PC-3 (cell line): ENCODE measurements at regions not wholly inside any gene's neighbourhood (a gene's known extent, or its start where the extent isn't known, plus 50 kb on each side); places are given as distances from the start of the nearest gene placed in this dataset.

Experiments used
- ATAC-seq: fragments of 200-7000 bp; cut with Tn5 transposase; 2 replicates; pipeline ENCODE4 v1.9.1; 2020; ENCODE audit warnings: mild to moderate bottlenecking, moderate library complexity
- BruUV-seq: library from RNA; stranded (reverse); fragments of 400-500 nt; replicated peaks from 2 replicates; lab custom pipeline; 2021; lab: Mats Ljungman, UMichigan
- CTCF ChIA-PET: fragments of 300-600 bp; sonication (Branson Sonifier 250); formaldehyde crosslinking; loops from one replicate; lab custom pipeline; 2022; ENCODE audit warnings: antibody characterized with exemption; lab: Charles Lee
- POLR2A ChIA-PET: fragments of 300-600 bp; sonication (Branson Sonifier 250); formaldehyde crosslinking; loops from one replicate; lab custom pipeline; 2022; ENCODE audit warnings: antibody characterized with exemption; ENCODE audit not compliant: unreplicated experiment; lab: Charles Lee
- DNase-seq: peaks from one replicate; pipeline ENCODE4 v3.0.0-alpha.2; 2015
- H2AFZ ChIP-seq: fragments of 300-600 bp; sonication (generic); 2 replicates; pipeline ENCODE4 v1.6.0; 2016; ENCODE audit warnings: antibody characterized with exemption, low read length
- H3F3A ChIP-seq: fragments of 300-600 bp; sonication (generic); one replicate; pipeline ENCODE4 v1.6.0; 2017; ENCODE audit warnings: antibody characterized with exemption, low read length, control low read depth, mild to moderate bottlenecking; ENCODE audit not compliant: unreplicated experiment
- H3K27ac ChIP-seq: fragments of 300-600 bp; sonication (generic); 2 replicates; pipeline ENCODE4 v1.5.1; 2016; ENCODE audit warnings: mild to moderate bottlenecking, low read length
- H3K27me3 ChIP-seq: fragments of 300-600 bp; sonication (generic); 2 replicates; pipeline ENCODE4 v1.6.1; 2016; ENCODE audit warnings: low read length, mixed read lengths
- H3K36me3 ChIP-seq: fragments of 300-600 bp; sonication (generic); 2 replicates; pipeline ENCODE4 v1.6.1; 2016; ENCODE audit warnings: low read depth, mixed run types, low read length, mixed read lengths
- H3K4me1 ChIP-seq: fragments of 300-600 bp; sonication (generic); 2 replicates; pipeline ENCODE4 v1.5.1; 2016; ENCODE audit warnings: low read length; ENCODE audit not compliant: insufficient read depth
- H3K4me2 ChIP-seq: fragments of 300-600 bp; sonication (generic); 2 replicates; pipeline ENCODE4 v1.6.0; 2016; ENCODE audit warnings: low read length
- H3K4me3 ChIP-seq: fragments of 300-600 bp; sonication (generic); 2 replicates; pipeline ENCODE4 v1.5.1; 2016; ENCODE audit warnings: mild to moderate bottlenecking, low read length, mixed read lengths
- H3K79me2 ChIP-seq: fragments of 300-600 bp; sonication (generic); 2 replicates; pipeline ENCODE4 v1.6.1; 2017; ENCODE audit warnings: low read length, mixed read lengths
- H3K9ac ChIP-seq: fragments of 300-600 bp; sonication (generic); 2 replicates; pipeline ENCODE4 v1.6.0; 2016; ENCODE audit warnings: mild to moderate bottlenecking, low read length
- H3K9me2 ChIP-seq: fragments of 300-600 bp; sonication (generic); replicated peaks from 2 replicates; pipeline ENCODE4 v1.6.1; 2016; ENCODE audit warnings: mixed run types, low read length, mixed read lengths
- H3K9me3 ChIP-seq: fragments of 300-600 bp; sonication (generic); 2 replicates; pipeline ENCODE4 v1.6.1; 2016; ENCODE audit warnings: low read length, mixed read lengths
- H4K20me1 ChIP-seq: fragments of 300-600 bp; sonication (generic); 2 replicates; pipeline ENCODE4 v1.6.1; 2016; ENCODE audit warnings: low read length, mixed read lengths
- EZH2 ChIP-seq: fragments of 300-600 bp; sonication (generic); IDR thresholded peaks from one replicate; pipeline ENCODE4 v1.6.1; 2017; ENCODE audit warnings: antibody characterized with exemption, mild to moderate bottlenecking, low read length; ENCODE audit not compliant: unreplicated experiment
- EZH2phosphoT487 ChIP-seq: fragments of 300-600 bp; sonication (generic); IDR thresholded peaks from 2 replicates; pipeline ENCODE4 v1.6.1; 2018; ENCODE audit warnings: mild to moderate bottlenecking, antibody characterized with exemption, low read length, borderline replicate concordance
- intact Hi-C: fragments of 100-400 bp; cut with micrococcal nuclease; formaldehyde crosslinking; loops from 2 replicates; pipeline ENCODE4 v1.9.0; 2023
- TF ChIP-seq, protein P1 (sequence below): fragments of 300-600 bp; sonication (generic); conservative IDR thresholded peaks from 2 replicates; pipeline ENCODE4 v1.5.1; 2017; ENCODE audit warnings: antibody characterized with exemption, low read depth, mild to moderate bottlenecking, low read length

DNA sequence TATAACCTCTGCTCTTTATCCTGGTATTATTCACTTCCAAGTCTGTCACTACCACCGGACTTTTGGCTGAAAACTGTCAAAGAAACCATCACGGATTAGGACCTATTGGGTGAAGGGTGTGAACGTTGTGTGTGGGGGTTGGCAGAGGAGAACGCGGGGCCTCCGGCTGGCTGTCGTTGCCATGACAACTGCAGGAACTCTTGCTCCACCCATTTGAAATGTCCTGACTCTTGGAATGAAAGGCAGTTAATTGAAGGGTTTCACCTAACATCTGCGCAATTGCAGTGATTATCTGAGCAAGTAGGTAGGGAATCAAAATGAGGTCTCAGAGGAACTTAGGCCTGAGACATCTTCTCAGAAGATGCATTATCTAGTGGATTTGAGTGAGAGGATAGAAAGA, 60.9 kb upstream of the CLMP start:
- H3K27ac ChIP-seq, result no peak overlapping the region
- no TSS peak for BruUV-seq
- ChIA-PET CTCF (no interaction called here), POLR2A (no interaction called here)
- no peak for DNase-seq
- H3K9me2 ChIP-seq, result no peaks in the 10 kb centered on the region
- no peaks in the 10 kb centered on the region for H3K27me3 ChIP-seq
- no peaks in the 10 kb centered on the region for H3K9me3 ChIP-seq
- no peak overlapping the region for H3K4me3 ChIP-seq
- TF ChIP-seq EZH2 (no peak), EZH2phosphoT487 (no peak)
- TF ChIP-seq, protein P1, sequence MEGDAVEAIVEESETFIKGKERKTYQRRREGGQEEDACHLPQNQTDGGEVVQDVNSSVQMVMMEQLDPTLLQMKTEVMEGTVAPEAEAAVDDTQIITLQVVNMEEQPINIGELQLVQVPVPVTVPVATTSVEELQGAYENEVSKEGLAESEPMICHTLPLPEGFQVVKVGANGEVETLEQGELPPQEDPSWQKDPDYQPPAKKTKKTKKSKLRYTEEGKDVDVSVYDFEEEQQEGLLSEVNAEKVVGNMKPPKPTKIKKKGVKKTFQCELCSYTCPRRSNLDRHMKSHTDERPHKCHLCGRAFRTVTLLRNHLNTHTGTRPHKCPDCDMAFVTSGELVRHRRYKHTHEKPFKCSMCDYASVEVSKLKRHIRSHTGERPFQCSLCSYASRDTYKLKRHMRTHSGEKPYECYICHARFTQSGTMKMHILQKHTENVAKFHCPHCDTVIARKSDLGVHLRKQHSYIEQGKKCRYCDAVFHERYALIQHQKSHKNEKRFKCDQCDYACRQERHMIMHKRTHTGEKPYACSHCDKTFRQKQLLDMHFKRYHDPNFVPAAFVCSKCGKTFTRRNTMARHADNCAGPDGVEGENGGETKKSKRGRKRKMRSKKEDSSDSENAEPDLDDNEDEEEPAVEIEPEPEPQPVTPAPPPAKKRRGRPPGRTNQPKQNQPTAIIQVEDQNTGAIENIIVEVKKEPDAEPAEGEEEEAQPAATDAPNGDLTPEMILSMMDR, result no peak
- ATAC-seq, result no peak
- no peaks in the 10 kb centered on the region for H3K79me2 ChIP-seq
- intact Hi-C loops, result no loop called here
- no peaks in the 10 kb centered on the region for H4K20me1 ChIP-seq
- no peaks in the 10 kb centered on the region for H3F3A ChIP-seq
- H3K4me1 ChIP-seq, result peaks cover 7% of the 10 kb centered on the region
- no peaks in the 10 kb centered on the region for H3K36me3 ChIP-seq
- no peak overlapping the region for H3K9ac ChIP-seq
- no peak overlapping the region for H2AFZ ChIP-seq
- H3K4me2 ChIP-seq, result no peak overlapping the region

DNA sequence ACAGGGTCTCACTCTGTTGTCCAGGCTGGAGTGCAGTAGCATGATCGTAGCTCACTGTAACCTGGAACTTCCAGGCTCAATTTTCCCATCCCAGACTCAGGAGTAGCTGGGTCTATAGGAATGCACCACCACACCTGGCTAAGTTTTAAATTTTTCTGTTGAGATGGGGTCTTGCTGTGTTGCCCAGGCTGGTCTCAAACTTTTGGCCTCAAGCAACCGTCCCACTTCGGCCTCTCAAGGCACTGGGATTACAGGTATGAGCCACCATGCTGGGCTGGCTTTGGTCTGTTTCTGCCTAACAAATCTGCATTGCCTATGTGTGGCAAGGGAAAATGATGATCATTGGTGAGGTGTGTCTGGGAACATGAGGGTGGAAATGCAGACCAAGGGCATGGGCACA, 59.3 kb upstream of the CLMP start:
- Histone ChIP-seq H3K9me2 (no peaks in the 10 kb centered on the region), H3K9me3 (no peaks in the 10 kb centered on the region), H2AFZ (no peak overlapping the region), H3K4me2 (no peak overlapping the region), H3K36me3 (no peaks in the 10 kb centered on the region), H3K4me3 (no peak overlapping the region), H3K4me1 (no peaks in the 10 kb centered on the region), H3F3A (no peaks in the 10 kb centered on the region), H4K20me1 (no peaks in the 10 kb centered on the region), H3K9ac (no peak overlapping the region), H3K79me2 (no peaks in the 10 kb centered on the region), H3K27me3 (no peaks in the 10 kb centered on the region), H3K27ac (no peak overlapping the region)
- TF ChIP-seq EZH2phosphoT487 (no peak), EZH2 (no peak)
- TF ChIP-seq, protein P1, result no peak
- ATAC-seq (no peak), DNase-seq (no peak)
- POLR2A ChIA-PET, result no interaction called here
- no TSS peak for BruUV-seq
- intact Hi-C loops, result no loop called here
- CTCF ChIA-PET, result no interaction called here

DNA sequence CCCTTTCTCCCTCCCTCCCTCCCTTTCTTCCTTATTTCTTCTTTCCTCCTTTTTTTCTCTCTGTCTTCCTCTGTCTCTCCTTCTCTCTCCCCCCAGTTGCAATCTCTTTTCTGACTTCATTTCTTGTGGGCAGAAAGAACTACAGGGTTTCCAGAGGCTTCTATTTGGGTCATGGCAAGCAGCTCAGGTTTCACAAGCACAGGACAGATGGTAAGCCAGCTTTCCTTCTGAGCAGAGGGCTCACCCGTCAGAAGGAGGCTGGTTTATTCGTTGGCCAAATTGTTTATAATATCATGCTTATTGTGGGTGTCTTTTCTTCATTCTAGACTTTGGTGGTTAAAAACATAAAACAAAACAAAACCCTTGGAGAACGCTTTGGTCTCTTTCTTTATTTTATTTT, 58.9 kb upstream of the CLMP start:
- no peaks in the 10 kb centered on the region for H3K4me1 ChIP-seq
- no peak overlapping the region for H3K27ac ChIP-seq
- H3K9me3 ChIP-seq, result no peaks in the 10 kb centered on the region
- no peaks in the 10 kb centered on the region for H3K9me2 ChIP-seq
- H3K4me2 ChIP-seq, result no peak overlapping the region
- intact Hi-C loops, result no loop called here
- H3F3A ChIP-seq, result no peaks in the 10 kb centered on the region
- ChIA-PET POLR2A (no interaction called here), CTCF (no interaction called here)
- no peak overlapping the region for H2AFZ ChIP-seq
- H3K79me2 ChIP-seq, result no peaks in the 10 kb centered on the region
- no peak for DNase-seq
- TF ChIP-seq, protein P1, result no peak
- TF ChIP-seq EZH2phosphoT487, result no peak
- no peak for TF ChIP-seq EZH2
- no peak for ATAC-seq
- no TSS peak for BruUV-seq
- H3K27me3 ChIP-seq, result no peaks in the 10 kb centered on the region
- no peak overlapping the region for H3K9ac ChIP-seq
- H3K36me3 ChIP-seq, result no peaks in the 10 kb centered on the region
- no peak overlapping the region for H3K4me3 ChIP-seq
- H4K20me1 ChIP-seq, result no peaks in the 10 kb centered on the region
